NT2/D1 (cell line): ENCODE measurements at regions not wholly inside any gene's neighbourhood (a gene's known extent, or its start where the extent isn't known, plus 50 kb on each side); places are given as distances from the start of the nearest gene placed in this dataset.

ENCODE experiments used
- SUZ12 ChIP-seq: IDR thresholded peaks from 2 replicates; pipeline ENCODE4 v1.6.1; 2011; ENCODE audit not compliant: insufficient read length, insufficient read depth; ENCODE audit errors: extremely low read depth
- YY1 ChIP-seq: IDR thresholded peaks from 2 replicates; pipeline ENCODE4 v1.6.1; 2011; ENCODE audit not compliant: insufficient read length, insufficient read depth
- ZNF274 ChIP-seq: IDR thresholded peaks from 2 replicates; pipeline ENCODE4 v1.6.1; 2011; ENCODE audit warnings: mild to moderate bottlenecking, low read depth, low read length

- TF ChIP-seq ZNF274 (no peak), YY1 (no peak), SUZ12 (no peak)
Measured at GRCh38 chr22:19595532-19595931, 71.3 kb upstream of the CLDN5 start.
